ENCODE measurements at regions not wholly inside any gene's neighbourhood (a gene's known extent, or its start where the extent isn't known, plus 50 kb on each side); places are given as distances from the start of the nearest gene placed in this dataset.

DNA sequence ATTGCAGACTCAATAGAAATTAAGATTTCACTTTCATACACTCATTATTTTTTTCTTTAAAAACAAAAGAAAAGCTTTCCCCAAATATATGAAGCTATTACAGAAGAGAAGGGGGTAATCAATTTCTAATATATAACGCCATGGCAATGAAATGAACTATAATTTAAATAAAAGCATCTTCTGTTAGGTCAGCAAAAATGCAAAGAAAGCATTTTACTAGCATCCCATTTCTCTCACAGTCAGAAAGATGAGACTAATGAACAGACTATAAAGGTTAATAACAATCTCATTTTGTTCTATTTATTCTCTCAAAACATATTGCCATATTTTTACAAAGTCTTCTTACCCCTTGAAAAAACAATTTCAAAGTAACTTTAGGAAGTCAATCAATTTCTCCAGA lies 89.0 kb downstream of the TRIML1 start:
- DNase-seq = no peak
- no peaks in the 10 kb centered on the region for H3K4me1 ChIP-seq (ENCODE audit: insufficient read depth, low read length)
- Mint-ChIP-seq H3K27me3 (peaks cover 0 to 1% of the 10 kb centered on the region in 2 donors), H3K4me3 (no peak overlapping the region), H3K4me1 (no peaks in the 10 kb centered on the region), H3K27ac (no peak overlapping the region), H3K9me3 (peaks cover 0 to 16% (median 6%) of the 10 kb centered on the region in 5 donors), H3K36me3 (no peaks in the 10 kb centered on the region)
- H3K27ac ChIP-seq (ENCODE audit: low read depth, low read length) = no peak overlapping the region
- POLR2A ChIA-PET = no interaction called here
- no peaks in the 10 kb centered on the region for H3K36me3 ChIP-seq (ENCODE audit: insufficient read depth, low read length)
- no peak overlapping the region for H3K4me3 ChIP-seq (ENCODE audit: low read length)
- CTCF ChIA-PET = no interaction called here
- no peaks in the 10 kb centered on the region for H3K27me3 ChIP-seq (ENCODE audit: insufficient read depth, low read length, poor library complexity, severe bottlenecking)
- H3K9me3 ChIP-seq (ENCODE audit: low read length) = no peaks in the 10 kb centered on the region

DNA sequence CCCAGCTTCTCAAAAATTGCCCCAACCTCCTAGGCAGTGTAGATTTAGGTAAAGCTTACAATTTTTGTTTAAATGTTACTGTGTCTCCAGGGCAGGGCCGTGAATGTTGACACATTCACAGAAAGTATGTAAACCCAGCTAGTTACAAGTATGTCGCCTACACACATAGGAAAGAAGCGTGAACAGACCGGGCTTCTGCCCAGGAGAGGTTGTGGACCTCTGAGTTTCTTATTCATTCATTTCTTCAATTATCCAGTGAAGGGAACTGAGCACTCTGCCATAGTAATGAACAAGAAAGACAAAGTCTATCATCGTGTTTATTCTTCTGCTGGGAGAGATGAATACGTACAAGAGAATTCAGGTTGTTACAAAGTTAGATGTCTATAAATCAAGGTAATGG lies 93.2 kb downstream of the TRIML1 start:
- Mint-ChIP-seq H3K36me3 (no peaks in the 10 kb centered on the region), H3K27ac (no peak overlapping the region), H3K9me3 (peaks cover 0 to 8% (median 3%) of the 10 kb centered on the region in 5 donors), H3K4me1 (no peaks in the 10 kb centered on the region), H3K4me3 (no peak overlapping the region), H3K27me3 (peaks cover 0 to 1% of the 10 kb centered on the region in 2 donors)
- H3K4me1 ChIP-seq (ENCODE audit: insufficient read depth, low read length) = no peaks in the 10 kb centered on the region
- ChIA-PET POLR2A (no interaction called here), CTCF (no interaction called here)
- no peak overlapping the region for H3K4me3 ChIP-seq (ENCODE audit: low read length)
- no peaks in the 10 kb centered on the region for H3K36me3 ChIP-seq (ENCODE audit: insufficient read depth, low read length)
- H3K9me3 ChIP-seq (ENCODE audit: low read length) = no peaks in the 10 kb centered on the region
- H3K27me3 ChIP-seq (ENCODE audit: insufficient read depth, low read length, poor library complexity, severe bottlenecking) = no peaks in the 10 kb centered on the region
- H3K27ac ChIP-seq (ENCODE audit: low read depth, low read length) = no peak overlapping the region
- no peak for DNase-seq

DNA sequence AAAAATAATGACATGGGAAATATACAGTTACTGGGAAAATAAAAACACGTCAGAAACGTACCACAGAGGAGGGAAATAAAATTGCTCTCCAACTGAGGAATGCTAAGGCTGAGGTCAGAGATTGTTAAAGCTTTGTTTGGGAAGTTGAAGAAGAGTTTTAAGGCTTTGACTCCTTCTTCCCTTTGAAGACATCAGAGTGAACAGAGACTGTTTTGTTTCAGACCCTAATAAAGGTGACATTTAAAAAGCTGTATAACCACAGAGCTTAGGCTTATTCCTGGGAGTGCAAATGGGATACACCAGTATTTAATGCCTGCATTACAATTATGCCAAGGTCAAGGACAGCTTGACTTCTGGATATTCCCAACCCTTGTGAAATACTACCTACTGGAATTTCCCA lies 102.8 kb downstream of the TRIML1 start:
- H3K4me1 ChIP-seq (ENCODE audit: insufficient read depth, low read length) = no peaks in the 10 kb centered on the region
- no peaks in the 10 kb centered on the region for H3K27me3 ChIP-seq (ENCODE audit: insufficient read depth, low read length, poor library complexity, severe bottlenecking)
- H3K27ac ChIP-seq (ENCODE audit: low read depth, low read length) = no peak overlapping the region
- H3K9me3 ChIP-seq (ENCODE audit: low read length) = no peaks in the 10 kb centered on the region
- CTCF ChIA-PET = no interaction called here
- no peak overlapping the region for H3K4me3 Mint-ChIP-seq
- H3K36me3 ChIP-seq (ENCODE audit: insufficient read depth, low read length) = no peaks in the 10 kb centered on the region
- H3K4me1 Mint-ChIP-seq = no peaks in the 10 kb centered on the region
- no peaks in the 10 kb centered on the region for H3K36me3 Mint-ChIP-seq
- no peak for DNase-seq
- H3K9me3 Mint-ChIP-seq = peaks cover 2 to 28% (median 8%) of the 10 kb centered on the region in 5 donors
- no peak overlapping the region for H3K27ac Mint-ChIP-seq
- H3K27me3 Mint-ChIP-seq = no peaks in the 10 kb centered on the region
- POLR2A ChIA-PET = no interaction called here
- no peak overlapping the region for H3K4me3 ChIP-seq (ENCODE audit: low read length)

DNA sequence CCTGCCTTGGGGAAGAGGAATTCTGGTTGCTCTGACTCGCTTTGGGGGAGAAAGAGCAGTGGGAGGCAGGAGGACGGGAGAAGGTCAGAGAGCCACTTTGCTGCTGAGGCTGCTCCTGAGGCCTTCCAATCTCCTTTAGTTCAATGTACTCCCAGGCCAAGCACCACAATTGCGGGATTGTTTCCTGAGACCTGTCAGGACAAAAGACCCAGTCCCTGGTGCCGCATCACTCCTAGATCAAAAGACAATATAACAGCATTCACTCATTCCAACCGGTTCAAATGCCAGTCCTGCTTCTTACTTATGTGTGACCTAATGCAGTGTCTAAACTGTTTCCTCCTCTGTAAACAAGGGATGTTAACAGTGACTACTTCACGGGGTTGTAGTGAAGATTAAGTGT lies 106.4 kb downstream of the TRIML1 start:
- H3K4me1 ChIP-seq (ENCODE audit: insufficient read depth, low read length) = no peaks in the 10 kb centered on the region
- no peak overlapping the region for H3K27ac ChIP-seq (ENCODE audit: low read depth, low read length)
- Mint-ChIP-seq H3K27me3 (no peaks in the 10 kb centered on the region), H3K36me3 (peaks cover 0 to 2% (median 0%) of the 10 kb centered on the region in 3 donors), H3K4me1 (no peaks in the 10 kb centered on the region), H3K4me3 (no peak overlapping the region), H3K9me3 (peaks cover 2 to 26% (median 10%) of the 10 kb centered on the region in 5 donors), H3K27ac (no peak overlapping the region)
- H3K36me3 ChIP-seq (ENCODE audit: insufficient read depth, low read length) = no peaks in the 10 kb centered on the region
- H3K4me3 ChIP-seq (ENCODE audit: low read length) = no peak overlapping the region
- no peak for DNase-seq
- ChIA-PET CTCF (no interaction called here), POLR2A (no interaction called here)
- H3K27me3 ChIP-seq (ENCODE audit: insufficient read depth, low read length, poor library complexity, severe bottlenecking) = no peaks in the 10 kb centered on the region
- H3K9me3 ChIP-seq (ENCODE audit: low read length) = no peaks in the 10 kb centered on the region

DNA sequence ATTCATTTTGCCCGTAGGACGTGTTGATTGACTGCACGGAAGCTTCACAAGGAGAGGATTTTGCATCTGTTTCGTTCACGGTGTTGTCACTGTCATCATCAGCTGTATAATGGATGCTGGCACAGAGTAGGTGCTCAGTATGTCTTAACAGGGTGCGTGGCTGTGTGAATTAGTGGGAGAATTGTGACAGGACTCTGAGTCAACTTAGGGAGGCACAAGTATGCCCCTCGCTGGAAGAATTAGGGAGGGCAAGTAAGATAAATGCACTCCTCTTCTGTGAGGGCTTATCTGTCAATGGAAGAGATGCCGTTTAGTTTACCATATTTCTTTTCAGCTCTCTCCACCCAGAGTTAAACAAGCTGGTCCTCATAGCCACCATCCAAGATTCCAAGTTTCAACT lies 107.2 kb downstream of the TRIML1 start:
- no peaks in the 10 kb centered on the region for H3K36me3 ChIP-seq (ENCODE audit: insufficient read depth, low read length)
- H3K9me3 Mint-ChIP-seq = peaks cover 2 to 26% (median 12%) of the 10 kb centered on the region in 5 donors
- no peak overlapping the region for H3K27ac ChIP-seq (ENCODE audit: low read depth, low read length)
- no peak for DNase-seq
- H3K36me3 Mint-ChIP-seq = peaks cover 0 to 2% (median 0%) of the 10 kb centered on the region in 3 donors
- ChIA-PET POLR2A (no interaction called here), CTCF (no interaction called here)
- H3K4me3 Mint-ChIP-seq = no peak overlapping the region
- no peaks in the 10 kb centered on the region for H3K4me1 ChIP-seq (ENCODE audit: insufficient read depth, low read length)
- H3K27me3 ChIP-seq (ENCODE audit: insufficient read depth, low read length, poor library complexity, severe bottlenecking) = no peaks in the 10 kb centered on the region
- no peaks in the 10 kb centered on the region for H3K27me3 Mint-ChIP-seq
- no peaks in the 10 kb centered on the region for H3K9me3 ChIP-seq (ENCODE audit: low read length)
- H3K27ac Mint-ChIP-seq = no peak overlapping the region
- no peak overlapping the region for H3K4me3 ChIP-seq (ENCODE audit: low read length)
- H3K4me1 Mint-ChIP-seq = no peaks in the 10 kb centered on the region

DNA sequence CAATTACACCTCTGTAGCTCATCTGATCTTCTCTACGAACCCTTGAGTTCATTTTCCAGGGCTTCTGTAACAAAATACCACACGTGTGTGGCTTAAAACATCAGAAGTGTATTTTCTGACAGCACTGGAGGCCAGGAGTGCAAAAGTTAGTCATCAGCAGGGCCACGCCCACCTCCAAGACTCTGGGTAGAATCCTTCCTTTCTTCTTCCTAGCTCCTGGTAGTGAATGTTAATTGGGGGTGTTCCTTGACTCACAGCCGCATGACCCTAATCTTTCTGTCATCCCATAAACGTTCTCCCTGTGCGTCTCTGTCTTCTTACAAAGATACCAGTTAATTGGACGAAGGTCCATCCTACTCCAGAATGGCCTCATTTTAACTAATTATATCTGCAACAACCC lies 115.0 kb downstream of the TRIML1 start:
- Histone ChIP-seq H3K4me3 (ENCODE audit: low read length) (no peak overlapping the region), H3K9me3 (ENCODE audit: low read length) (no peaks in the 10 kb centered on the region), H3K36me3 (ENCODE audit: insufficient read depth, low read length) (no peaks in the 10 kb centered on the region), H3K27ac (ENCODE audit: low read depth, low read length) (no peak overlapping the region), H3K4me1 (ENCODE audit: insufficient read depth, low read length) (no peaks in the 10 kb centered on the region), H3K27me3 (ENCODE audit: insufficient read depth, low read length, poor library complexity, severe bottlenecking) (no peaks in the 10 kb centered on the region)
- ChIA-PET POLR2A (no interaction called here), CTCF (no interaction called here)
- no peaks in the 10 kb centered on the region for H3K4me1 Mint-ChIP-seq
- no peak overlapping the region for H3K4me3 Mint-ChIP-seq
- H3K9me3 Mint-ChIP-seq = peaks cover 0 to 11% (median 6%) of the 10 kb centered on the region in 5 donors
- H3K27me3 Mint-ChIP-seq = no peaks in the 10 kb centered on the region
- H3K27ac Mint-ChIP-seq = no peak overlapping the region
- no peaks in the 10 kb centered on the region for H3K36me3 Mint-ChIP-seq
- DNase-seq = no peak

DNA sequence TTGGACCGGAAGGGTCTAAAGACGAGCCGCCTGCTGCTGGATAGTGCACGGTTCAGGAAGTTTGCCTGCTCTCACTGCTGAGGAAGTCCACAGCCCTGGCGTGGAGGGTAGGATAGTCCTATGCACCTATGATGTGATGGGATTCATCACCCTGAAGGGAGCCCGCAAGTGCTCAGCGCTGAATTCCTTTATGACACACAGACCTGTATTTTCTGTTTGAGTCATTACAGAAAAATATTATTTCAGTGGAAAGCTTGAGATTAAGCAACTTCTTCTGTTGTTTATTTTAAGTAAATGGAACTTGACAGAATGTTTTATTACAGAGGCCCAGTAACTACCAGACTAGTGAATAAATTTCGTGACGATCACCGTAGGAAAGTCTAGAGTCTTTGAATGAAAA lies 123.2 kb downstream of the TRIML1 start:
- Histone ChIP-seq H3K4me1 (ENCODE audit: insufficient read depth, low read length) (no peaks in the 10 kb centered on the region), H3K4me3 (ENCODE audit: low read length) (no peak overlapping the region), H3K9me3 (ENCODE audit: low read length) (no peaks in the 10 kb centered on the region), H3K27me3 (ENCODE audit: insufficient read depth, low read length, poor library complexity, severe bottlenecking) (no peaks in the 10 kb centered on the region), H3K36me3 (ENCODE audit: insufficient read depth, low read length) (no peaks in the 10 kb centered on the region), H3K27ac (ENCODE audit: low read depth, low read length) (no peak overlapping the region)
- no peaks in the 10 kb centered on the region for H3K4me1 Mint-ChIP-seq
- H3K27ac Mint-ChIP-seq = no peak overlapping the region
- no peak for DNase-seq
- ChIA-PET POLR2A (no interaction called here), CTCF (no interaction called here)
- peaks cover 0 to 11% (median 5%) of the 10 kb centered on the region in 5 donors for H3K9me3 Mint-ChIP-seq
- H3K4me3 Mint-ChIP-seq = no peak overlapping the region
- no peaks in the 10 kb centered on the region for H3K27me3 Mint-ChIP-seq
- no peaks in the 10 kb centered on the region for H3K36me3 Mint-ChIP-seq

DNA sequence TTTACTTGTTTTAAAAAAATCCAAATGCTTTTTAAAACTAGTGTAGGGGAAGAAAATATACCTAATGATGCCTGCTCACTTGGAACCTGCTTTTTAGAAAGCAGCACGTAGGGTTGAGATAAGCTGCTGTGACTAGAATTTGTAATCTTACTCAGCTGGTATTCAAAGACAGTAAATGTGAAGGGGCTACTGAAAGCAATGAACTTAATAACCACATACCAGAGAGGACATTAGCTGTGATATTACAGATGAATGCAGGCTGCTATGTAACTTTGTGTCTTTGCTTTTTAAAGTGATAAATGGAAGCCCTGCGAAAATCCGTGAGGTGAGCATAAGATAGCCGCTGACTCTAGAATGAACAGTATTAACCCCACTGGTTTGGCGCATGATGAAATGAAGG lies 124.1 kb downstream of the TRIML1 start:
- Histone ChIP-seq H3K9me3 (ENCODE audit: low read length) (no peaks in the 10 kb centered on the region), H3K4me1 (ENCODE audit: insufficient read depth, low read length) (no peaks in the 10 kb centered on the region), H3K4me3 (ENCODE audit: low read length) (no peak overlapping the region), H3K36me3 (ENCODE audit: insufficient read depth, low read length) (no peaks in the 10 kb centered on the region), H3K27ac (ENCODE audit: low read depth, low read length) (no peak overlapping the region), H3K27me3 (ENCODE audit: insufficient read depth, low read length, poor library complexity, severe bottlenecking) (no peaks in the 10 kb centered on the region)
- H3K4me1 Mint-ChIP-seq = no peaks in the 10 kb centered on the region
- POLR2A ChIA-PET = no interaction called here
- DNase-seq = no peak
- CTCF ChIA-PET = no interaction called here
- no peak overlapping the region for H3K27ac Mint-ChIP-seq
- H3K36me3 Mint-ChIP-seq = no peaks in the 10 kb centered on the region
- H3K9me3 Mint-ChIP-seq = peaks cover 0 to 14% (median 7%) of the 10 kb centered on the region in 5 donors
- no peaks in the 10 kb centered on the region for H3K27me3 Mint-ChIP-seq
- no peak overlapping the region for H3K4me3 Mint-ChIP-seq

DNA sequence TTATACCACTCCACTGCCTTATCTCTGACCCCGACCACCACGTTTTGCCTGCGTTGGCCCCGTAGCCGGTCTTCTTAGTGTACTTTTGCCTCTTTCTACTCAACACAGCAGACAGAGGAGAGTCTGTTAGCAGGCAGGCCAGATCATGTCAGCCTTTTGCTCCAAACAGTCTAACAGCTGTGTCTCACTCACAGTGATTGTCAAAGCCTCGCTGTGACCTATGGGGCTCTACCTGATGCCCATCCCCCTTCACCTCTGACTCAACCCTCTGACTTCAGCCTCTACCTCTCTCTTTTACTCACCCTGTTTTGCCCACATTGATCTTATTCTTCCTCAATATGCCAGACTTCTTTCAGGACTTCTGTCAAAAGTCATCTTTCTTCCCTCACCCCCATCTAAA lies 127.1 kb downstream of the TRIML1 start:
- no peaks in the 10 kb centered on the region for H3K36me3 ChIP-seq (ENCODE audit: insufficient read depth, low read length)
- H3K27ac ChIP-seq (ENCODE audit: low read depth, low read length) = no peak overlapping the region
- DNase-seq = no peak
- Mint-ChIP-seq H3K9me3 (peaks cover 0 to 11% (median 9%) of the 10 kb centered on the region in 5 donors), H3K27me3 (no peaks in the 10 kb centered on the region), H3K36me3 (no peaks in the 10 kb centered on the region), H3K4me1 (no peaks in the 10 kb centered on the region), H3K27ac (no peak overlapping the region), H3K4me3 (no peak overlapping the region)
- no peaks in the 10 kb centered on the region for H3K9me3 ChIP-seq (ENCODE audit: low read length)
- POLR2A ChIA-PET = no interaction called here
- CTCF ChIA-PET = no interaction called here
- no peaks in the 10 kb centered on the region for H3K4me1 ChIP-seq (ENCODE audit: insufficient read depth, low read length)
- no peaks in the 10 kb centered on the region for H3K27me3 ChIP-seq (ENCODE audit: insufficient read depth, low read length, poor library complexity, severe bottlenecking)
- no peak overlapping the region for H3K4me3 ChIP-seq (ENCODE audit: low read length)

Data from CD8-positive, alpha-beta memory T cell (primary cell).